Epithelial cell of proximal tubule (primary cell): ENCODE measurements at regions not wholly inside any gene's neighbourhood (a gene's known extent, or its start where the extent isn't known, plus 50 kb on each side); places are given as distances from the start of the nearest gene placed in this dataset.
A peak's percentile ranks its signal among the peaks of the same experiment; 100 is the strongest.

ENCODE experiments used
- DNase-seq: peaks from one replicate; pipeline ENCODE4 v3.0.0-alpha.2; 2011; ENCODE audit warnings: low read depth
- H3K4me3 ChIP-seq: 2 replicates; pipeline ENCODE4 v1.5.1; 2011; ENCODE audit warnings: low read depth, mild to moderate bottlenecking, low read length
- CTCF ChIP-seq: conservative IDR thresholded peaks from 2 replicates; pipeline ENCODE4 v1.5.1; 2012; ENCODE audit warnings: low read depth, mild to moderate bottlenecking, low read length

GRCh38 chr4:23477905-23478304 is 411.9 kb downstream of the PPARGC1A start:
- H3K4me3 ChIP-seq, result no peak overlapping the region
- no peak for TF ChIP-seq CTCF

GRCh38 chr4:23476515-23477090 is 413.2 kb downstream of the PPARGC1A start:
- no peak for TF ChIP-seq CTCF
- no peak overlapping the region for H3K4me3 ChIP-seq
- no peak for DNase-seq

More at GRCh38 chr4:23477905-23478304, 411.9 kb downstream of the PPARGC1A start:
- DNase-seq, result no peak

GRCh38 chr4:23463071-23463470 is 426.8 kb downstream of the PPARGC1A start:
- no peak overlapping the region for H3K4me3 ChIP-seq
- TF ChIP-seq CTCF, result no peak
- DNase-seq, result no peak

GRCh38 chr4:23458054-23458453 is 431.8 kb downstream of the PPARGC1A start:
- no peak overlapping the region for H3K4me3 ChIP-seq
- DNase-seq, result no peak
- no peak for TF ChIP-seq CTCF

- no peak for TF ChIP-seq CTCF
- H3K4me3 ChIP-seq, result no peak overlapping the region
- no peak for DNase-seq
These were observed 433.0 kb downstream of the PPARGC1A start for GRCh38 chr4:23456864-23457263.

GRCh38 chr4:23455456-23456158 is 434.2 kb downstream of the PPARGC1A start:
- TF ChIP-seq CTCF, result peak; percentile 70
- no peak overlapping the region for H3K4me3 ChIP-seq
- DNase-seq, result no peak
